Pancreas (tissue), 10 donors: ENCODE measurements at regions not wholly inside any gene's neighbourhood (a gene's known extent, or its start where the extent isn't known, plus 50 kb on each side); places are given as distances from the start of the nearest gene placed in this dataset.

Experiments
- ATAC-seq, 4 donors: fragments of 200-7000 bp; cut with Tn5 transposase; one replicate each; pipeline versions ENCODE4 v1.8.0 to v1.9.1; 2020; ENCODE audit warnings: mild to moderate bottlenecking in 4 of 4, moderate library complexity in 4 of 4
- DNase-seq, 6 donors: peaks; one replicate each; pipeline ENCODE4 v3.0.0-alpha.2; 2020
- FAIRE-seq: peaks from 2 replicates; lab custom pipeline; 2012; peaks lifted over from hg19 to GRCh38; lab: Jason Lieb, UNC
- H3K27ac ChIP-seq, 4 donors: fragments of 200-600 bp; sonication (generic); 1 replicate in 3 of 4; 2 replicates in 1 of 4; pipeline versions ENCODE4 v1.5.0 to v1.8.0; 2020
- H3K27me3 ChIP-seq, 4 donors: fragments of 200-600 bp; one replicate each; pipeline ENCODE4 v1.8.0; 2021
- H3K36me3 ChIP-seq, 3 donors: fragments of 200-600 bp; sonication (generic) in 1 of 3; one replicate each; pipeline versions ENCODE4 v1.5.0 to v1.8.0; 2020 to 2021
- H3K4me1 ChIP-seq, 3 donors: fragments of 200-600 bp; one replicate each; pipeline ENCODE4 v1.8.0; 2021
- H3K4me3 ChIP-seq, 4 donors: fragments of 200-600 bp; sonication (generic) in 2 of 4; one replicate each; pipeline versions ENCODE4 v1.5.0 to v1.8.0; 2020 to 2021
- H3K9me3 ChIP-seq, 4 donors: fragments of 200-600 bp; one replicate each; pipeline ENCODE4 v1.8.0; 2021
- CTCF ChIP-seq, 4 donors: fragments of 200-600 bp; sonication (generic) in 3 of 4; IDR thresholded peaks; one replicate each; pipeline versions ENCODE4 v1.5.0 to v1.8.0; 2021; ENCODE audit warnings: antibody characterized with exemption in 4 of 4
- WGBS, 2 donors: extraction: QIAGEN DNeasy Blood & Tissue Kit; methylation state at CpG; one replicate each; pipeline ENCODE4 v1.1.7; 2013; 5-methylcytosine and 5-hydroxymethylcytosine counted together
- intact Hi-C, 3 donors: fragments of 100-400 bp; cut with DNase I; formaldehyde crosslinking; loops; one replicate each; pipeline versions ENCODE4 v1.11.1 to v1.14.2; 2022
- donor health status: healthy with polysubstance abuse.
- donor health status: DM: no; HTN: no; CAD: no; lungs with moderate emphysema.
- donor health status: DM: no; HTN: no; CAD: no.
- donor health status: control.
- donor health status: control.
- donor health status: Bipolar disorder and iron deficiency.
- donor health status: DM: yes; HTN: yes; CAD: no.
- donor health status: DM: no; HTN: no; CAD: no.
- donor health status: DM: no; HTN: no; CAD: no.
- donor health status: DM: yes; HTN: yes; CAD: no.

- no peak for DNase-seq
- Histone ChIP-seq H3K4me1 (no peaks in the 10 kb centered on the region), H3K27me3 (no peaks in the 10 kb centered on the region), H3K27ac (no peak overlapping the region), H3K9me3 (no peaks in the 10 kb centered on the region), H3K36me3 (no peaks in the 10 kb centered on the region), H3K4me3 (no peak overlapping the region)
- ATAC-seq, result no peak
- intact Hi-C loops, result no loop called here
- WGBS, 2 donors, result 52 to 62% methylated on average over 3 of the region's 3 CpGs
- FAIRE-seq, result no peak
- TF ChIP-seq CTCF (IDR thresholded peaks at IDR 0.05), result no peak
Measured at GRCh38 chr11:129686269-129686668, 129.4 kb upstream of the TMEM45B start.

GRCh38 chr11:129691142-129691541 lies 124.5 kb upstream of the TMEM45B start:
- intact Hi-C loops, result loop anchor here in 1 of 3 donors (10.0 kb wide), 1 partner anchor 316 kb away; the partner anchor contains the start of gene BARX2
- H3K27ac ChIP-seq, result no peak overlapping the region
- WGBS, 2 donors, result 60 to 61% methylated on average over 10 of the region's 10 CpGs
- DNase-seq, result no peak
- no peak for ATAC-seq
- H3K4me3 ChIP-seq, result no peak overlapping the region
- no peaks in the 10 kb centered on the region for H3K9me3 ChIP-seq
- no peaks in the 10 kb centered on the region for H3K36me3 ChIP-seq
- FAIRE-seq, result no peak
- no peaks in the 10 kb centered on the region for H3K4me1 ChIP-seq
- no peaks in the 10 kb centered on the region for H3K27me3 ChIP-seq
- TF ChIP-seq CTCF (IDR thresholded peaks at IDR 0.05), result no peak

GRCh38 chr11:129694538-129694937 lies 121.1 kb upstream of the TMEM45B start:
- no peak overlapping the region for H3K27ac ChIP-seq
- DNase-seq, result no peak
- no peaks in the 10 kb centered on the region for H3K27me3 ChIP-seq
- no peaks in the 10 kb centered on the region for H3K9me3 ChIP-seq
- no peak overlapping the region for H3K4me3 ChIP-seq
- no peaks in the 10 kb centered on the region for H3K4me1 ChIP-seq
- no peak for FAIRE-seq
- no peak for TF ChIP-seq CTCF (IDR thresholded peaks at IDR 0.05)
- 67 to 76% methylated on average over 10 of the region's 10 CpGs for WGBS, 2 donors
- no peaks in the 10 kb centered on the region for H3K36me3 ChIP-seq
- intact Hi-C loops, result loop anchor here in 1 of 3 donors (10.0 kb wide), 1 partner anchor 320 kb away; the partner anchor contains the start of gene BARX2
- ATAC-seq, result no peak

GRCh38 chr11:129694966-129695365 lies 120.7 kb upstream of the TMEM45B start:
- FAIRE-seq, result no peak
- H3K27me3 ChIP-seq, result no peaks in the 10 kb centered on the region
- H3K36me3 ChIP-seq, result no peaks in the 10 kb centered on the region
- 82 to 83% methylated on average over 10 of the region's 10 CpGs for WGBS, 2 donors
- no peak for ATAC-seq
- H3K4me1 ChIP-seq, result no peaks in the 10 kb centered on the region
- no peak for DNase-seq
- H3K4me3 ChIP-seq, result no peak overlapping the region
- H3K27ac ChIP-seq, result no peak overlapping the region
- intact Hi-C loops, result loop anchor here in 2 of 3 donors (5.0 to 10.0 kb wide), 2 partner anchors 320 to 328 kb away; partner anchors contain the start of gene BARX2 (in 1 of the 2)
- H3K9me3 ChIP-seq, result no peaks in the 10 kb centered on the region
- no peak for TF ChIP-seq CTCF (IDR thresholded peaks at IDR 0.05)

GRCh38 chr11:129695571-129696308 lies 119.9 kb upstream of the TMEM45B start:
- H3K4me1 ChIP-seq, result no peaks in the 10 kb centered on the region
- peak overlapping the region in 3 of 4 donors; percentile 24 to 50 (median 39) for H3K27ac ChIP-seq
- no peaks in the 10 kb centered on the region for H3K36me3 ChIP-seq
- H3K4me3 ChIP-seq, result peak overlapping the region in 2 of 4 donors; percentile 40 to 41
- peak; percentile 53 to 88 (median 78) for DNase-seq
- H3K27me3 ChIP-seq, result no peaks in the 10 kb centered on the region
- ATAC-seq, result peak; percentile 95 to 97 (median 96)
- intact Hi-C loops, result loop anchor here in 2 of 3 donors (5.0 to 10.0 kb wide), 2 partner anchors 321 to 328 kb away; partner anchors contain the start of gene BARX2 (in 1 of the 2)
- WGBS, 2 donors, result 2 to 3% methylated on average over 23 to 25 of the region's 25 CpGs
- TF ChIP-seq CTCF (IDR thresholded peaks at IDR 0.05), result peak; percentile 69 to 84 (median 78)
- H3K9me3 ChIP-seq, result no peaks in the 10 kb centered on the region
- no peak for FAIRE-seq
